ENCODE measurements at regions not wholly inside any gene's neighbourhood (a gene's known extent, or its start where the extent isn't known, plus 50 kb on each side); places are given as distances from the start of the nearest gene placed in this dataset.

- CTCF ChIA-PET: no interaction called here
- POLR2A ChIA-PET (ENCODE audit: low non-redundant PET): no interaction called here
- H3K27ac ChIP-seq: no peak overlapping the region
- DNase-seq (ENCODE audit: low spot score): no peak
- TF ChIP-seq CTCF (conservative IDR thresholded peaks at IDR 0.05; ENCODE audit: low read depth): no peak
Measured at GRCh38 chr12:90770861-90771260, 184.1 kb downstream of the CCER1 start.

GRCh38 chr12:90757957-90758356 lies 197.0 kb downstream of the CCER1 start:
- DNase-seq (ENCODE audit: low spot score): no peak
- ChIA-PET POLR2A (ENCODE audit: low non-redundant PET) (no interaction called here), CTCF (no interaction called here)
- no peak for TF ChIP-seq CTCF (conservative IDR thresholded peaks at IDR 0.05; ENCODE audit: low read depth)
- H3K27ac ChIP-seq: no peak overlapping the region

DNA sequence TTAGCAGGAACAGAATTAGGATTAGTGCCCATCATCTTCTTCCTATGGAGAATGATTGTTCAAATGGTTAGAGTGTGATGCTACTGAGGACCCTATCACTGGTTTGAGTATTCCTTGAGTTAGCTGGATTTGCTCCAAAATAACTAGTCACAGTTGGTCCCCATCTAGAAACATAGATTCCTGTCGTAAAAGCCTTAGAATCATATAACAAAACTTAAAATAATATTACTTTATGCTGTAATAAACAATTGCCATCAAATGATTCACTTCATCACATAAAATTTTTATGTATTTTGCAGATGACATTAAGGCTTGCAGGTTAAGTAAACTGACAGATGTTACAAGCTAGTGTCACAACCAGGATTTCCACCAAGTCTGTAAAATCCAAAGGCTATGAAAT lies 209.8 kb downstream of the CCER1 start:
- POLR2A ChIA-PET (ENCODE audit: low non-redundant PET): no interaction called here

DNA sequence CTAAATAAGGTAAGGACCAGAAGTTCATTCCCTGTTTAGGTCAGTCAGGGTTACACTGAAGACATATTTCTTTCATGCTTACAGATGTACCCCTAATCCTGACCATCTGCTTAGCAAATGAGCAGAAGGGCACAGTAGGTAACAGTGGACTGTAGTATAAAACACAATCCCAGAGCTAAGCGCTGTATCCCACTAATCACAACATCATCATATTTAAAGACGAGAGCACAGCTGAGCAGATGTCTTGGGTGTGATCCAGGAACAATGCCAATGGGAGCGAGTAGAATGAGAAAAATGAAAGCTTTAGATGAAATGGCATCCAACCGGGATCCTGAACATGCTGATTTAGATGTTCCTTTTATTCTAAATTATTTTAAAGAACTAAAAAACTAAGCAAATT lies 213.4 kb downstream of the CCER1 start:
- CTCF ChIA-PET: no interaction called here

More for the DNA sequence above, 209.8 kb downstream of the CCER1 start:
- TF ChIP-seq CTCF (conservative IDR thresholded peaks at IDR 0.05; ENCODE audit: low read depth): no peak
- no peak overlapping the region for H3K27ac ChIP-seq
- no peak for DNase-seq (ENCODE audit: low spot score)
- CTCF ChIA-PET: interaction anchor here (0.6 kb wide), 1 partner anchor 261 kb away, joined by 3 read pairs; no protein-coding TSS in a partner anchor

DNA sequence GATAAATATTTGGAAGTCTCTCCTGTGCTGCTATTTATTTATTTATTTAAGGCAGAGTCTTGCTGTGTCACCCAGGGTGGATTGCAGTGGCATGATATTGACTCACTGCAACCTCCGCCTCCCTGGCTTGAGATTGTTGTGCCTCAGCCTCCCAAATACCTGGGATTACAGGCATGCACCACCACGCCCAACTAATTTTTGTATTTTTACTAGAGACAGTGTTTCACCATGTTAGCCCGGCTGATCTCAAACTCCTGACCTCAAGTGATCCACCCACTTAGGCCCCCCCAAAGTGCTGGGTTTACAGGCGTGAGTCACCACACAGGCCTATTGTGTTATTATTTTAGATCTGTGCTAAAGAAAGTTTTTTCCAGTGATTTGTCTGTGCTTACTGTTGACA lies 225.2 kb downstream of the CCER1 start:
- ChIA-PET POLR2A (ENCODE audit: low non-redundant PET) (no interaction called here), CTCF (no interaction called here)
- TF ChIP-seq CTCF (conservative IDR thresholded peaks at IDR 0.05; ENCODE audit: low read depth): no peak
- DNase-seq (ENCODE audit: low spot score): no peak
- no peak overlapping the region for H3K27ac ChIP-seq

More for the DNA sequence above, 213.4 kb downstream of the CCER1 start:
- no peak overlapping the region for H3K27ac ChIP-seq
- no peak for TF ChIP-seq CTCF (conservative IDR thresholded peaks at IDR 0.05; ENCODE audit: low read depth)
- DNase-seq (ENCODE audit: low spot score): no peak
- POLR2A ChIA-PET (ENCODE audit: low non-redundant PET): no interaction called here

- no peak for DNase-seq (ENCODE audit: low spot score)
- no peak overlapping the region for H3K27ac ChIP-seq
- TF ChIP-seq CTCF (conservative IDR thresholded peaks at IDR 0.05; ENCODE audit: low read depth): no peak
- CTCF ChIA-PET: interaction anchor here (0.6 kb wide), 2 partner anchors 11 to 90 kb away, joined by 3 read pairs; no protein-coding TSS in a partner anchor
- POLR2A ChIA-PET (ENCODE audit: low non-redundant PET): no interaction called here
Measured at GRCh38 chr12:90712671-90713070, 242.3 kb downstream of the CCER1 start.

- ChIA-PET POLR2A (ENCODE audit: low non-redundant PET) (no interaction called here), CTCF (no interaction called here)
- H3K27ac ChIP-seq: no peak overlapping the region
- no peak for DNase-seq (ENCODE audit: low spot score)
- TF ChIP-seq CTCF (conservative IDR thresholded peaks at IDR 0.05; ENCODE audit: low read depth): no peak
Measured at GRCh38 chr12:90710711-90711110, 244.3 kb downstream of the CCER1 start.
